ENCODE measurements at regions not wholly inside any gene's neighbourhood (a gene's known extent, or its start where the extent isn't known, plus 50 kb on each side); places are given as distances from the start of the nearest gene placed in this dataset.

GRCh38 chr6:159104163-159104925 is 59.6 kb upstream of the TAGAP start (continued):
- TF ChIP-seq, protein P1, sequence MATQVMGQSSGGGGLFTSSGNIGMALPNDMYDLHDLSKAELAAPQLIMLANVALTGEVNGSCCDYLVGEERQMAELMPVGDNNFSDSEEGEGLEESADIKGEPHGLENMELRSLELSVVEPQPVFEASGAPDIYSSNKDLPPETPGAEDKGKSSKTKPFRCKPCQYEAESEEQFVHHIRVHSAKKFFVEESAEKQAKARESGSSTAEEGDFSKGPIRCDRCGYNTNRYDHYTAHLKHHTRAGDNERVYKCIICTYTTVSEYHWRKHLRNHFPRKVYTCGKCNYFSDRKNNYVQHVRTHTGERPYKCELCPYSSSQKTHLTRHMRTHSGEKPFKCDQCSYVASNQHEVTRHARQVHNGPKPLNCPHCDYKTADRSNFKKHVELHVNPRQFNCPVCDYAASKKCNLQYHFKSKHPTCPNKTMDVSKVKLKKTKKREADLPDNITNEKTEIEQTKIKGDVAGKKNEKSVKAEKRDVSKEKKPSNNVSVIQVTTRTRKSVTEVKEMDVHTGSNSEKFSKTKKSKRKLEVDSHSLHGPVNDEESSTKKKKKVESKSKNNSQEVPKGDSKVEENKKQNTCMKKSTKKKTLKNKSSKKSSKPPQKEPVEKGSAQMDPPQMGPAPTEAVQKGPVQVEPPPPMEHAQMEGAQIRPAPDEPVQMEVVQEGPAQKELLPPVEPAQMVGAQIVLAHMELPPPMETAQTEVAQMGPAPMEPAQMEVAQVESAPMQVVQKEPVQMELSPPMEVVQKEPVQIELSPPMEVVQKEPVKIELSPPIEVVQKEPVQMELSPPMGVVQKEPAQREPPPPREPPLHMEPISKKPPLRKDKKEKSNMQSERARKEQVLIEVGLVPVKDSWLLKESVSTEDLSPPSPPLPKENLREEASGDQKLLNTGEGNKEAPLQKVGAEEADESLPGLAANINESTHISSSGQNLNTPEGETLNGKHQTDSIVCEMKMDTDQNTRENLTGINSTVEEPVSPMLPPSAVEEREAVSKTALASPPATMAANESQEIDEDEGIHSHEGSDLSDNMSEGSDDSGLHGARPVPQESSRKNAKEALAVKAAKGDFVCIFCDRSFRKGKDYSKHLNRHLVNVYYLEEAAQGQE (IDR thresholded peaks at IDR 0.05; ENCODE audit: borderline replicate concordance), result peak; percentile 86
- TF ChIP-seq, protein P1 (CRISPR knock-in tag; IDR thresholded peaks at IDR 0.05; ENCODE audit: low read depth), result no peak
- TF ChIP-seq SUPT5H (IDR thresholded peaks at IDR 0.05) (no peak), YY1 (IDR thresholded peaks at IDR 0.05; ENCODE audit: borderline replicate concordance in 1 of 3, control insufficient read depth in 1 of 3, extremely low read depth in 1 of 3, insufficient read depth in 3 of 3, insufficient read length in 1 of 3, insufficient replicate concordance in 2 of 3, low read depth in 1 of 3, low read length in 2 of 3) (peak in 1 of 3 experiments; percentile 25), ATF3 (IDR thresholded peaks at IDR 0.05) (peak; percentile 48; the same call in 1 of the 2 replicates), ATF3 (CRISPR knock-in tag; conservative IDR thresholded peaks at IDR 0.05) (no peak), XRCC5 (IDR thresholded peaks at IDR 0.05; ENCODE audit: low read depth, low read length) (peak; percentile 44; the same call in 1 of the 2 replicates), ZC3H8 (IDR thresholded peaks at IDR 0.05) (no peak), PHF8 (IDR thresholded peaks at IDR 0.05; ENCODE audit: borderline replicate concordance, low read length) (no peak), ZFP36 (IDR thresholded peaks at IDR 0.05; ENCODE audit: low read depth, low read length, partially characterized antibody) (no peak), ATF4 (CRISPR knock-in tag; IDR thresholded peaks at IDR 0.05) (no peak)
- TF ChIP-seq, protein P2, sequence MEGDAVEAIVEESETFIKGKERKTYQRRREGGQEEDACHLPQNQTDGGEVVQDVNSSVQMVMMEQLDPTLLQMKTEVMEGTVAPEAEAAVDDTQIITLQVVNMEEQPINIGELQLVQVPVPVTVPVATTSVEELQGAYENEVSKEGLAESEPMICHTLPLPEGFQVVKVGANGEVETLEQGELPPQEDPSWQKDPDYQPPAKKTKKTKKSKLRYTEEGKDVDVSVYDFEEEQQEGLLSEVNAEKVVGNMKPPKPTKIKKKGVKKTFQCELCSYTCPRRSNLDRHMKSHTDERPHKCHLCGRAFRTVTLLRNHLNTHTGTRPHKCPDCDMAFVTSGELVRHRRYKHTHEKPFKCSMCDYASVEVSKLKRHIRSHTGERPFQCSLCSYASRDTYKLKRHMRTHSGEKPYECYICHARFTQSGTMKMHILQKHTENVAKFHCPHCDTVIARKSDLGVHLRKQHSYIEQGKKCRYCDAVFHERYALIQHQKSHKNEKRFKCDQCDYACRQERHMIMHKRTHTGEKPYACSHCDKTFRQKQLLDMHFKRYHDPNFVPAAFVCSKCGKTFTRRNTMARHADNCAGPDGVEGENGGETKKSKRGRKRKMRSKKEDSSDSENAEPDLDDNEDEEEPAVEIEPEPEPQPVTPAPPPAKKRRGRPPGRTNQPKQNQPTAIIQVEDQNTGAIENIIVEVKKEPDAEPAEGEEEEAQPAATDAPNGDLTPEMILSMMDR (IDR thresholded peaks at IDR 0.05 in 2 of 3, conservative IDR thresholded peaks at IDR 0.05 in 1 of 3; ENCODE audit: insufficient read depth in 2 of 3, low read depth in 1 of 3, low read length in 3 of 3), result peak; percentile 93 to 97 (median 96)
- TF ChIP-seq, protein P3, sequence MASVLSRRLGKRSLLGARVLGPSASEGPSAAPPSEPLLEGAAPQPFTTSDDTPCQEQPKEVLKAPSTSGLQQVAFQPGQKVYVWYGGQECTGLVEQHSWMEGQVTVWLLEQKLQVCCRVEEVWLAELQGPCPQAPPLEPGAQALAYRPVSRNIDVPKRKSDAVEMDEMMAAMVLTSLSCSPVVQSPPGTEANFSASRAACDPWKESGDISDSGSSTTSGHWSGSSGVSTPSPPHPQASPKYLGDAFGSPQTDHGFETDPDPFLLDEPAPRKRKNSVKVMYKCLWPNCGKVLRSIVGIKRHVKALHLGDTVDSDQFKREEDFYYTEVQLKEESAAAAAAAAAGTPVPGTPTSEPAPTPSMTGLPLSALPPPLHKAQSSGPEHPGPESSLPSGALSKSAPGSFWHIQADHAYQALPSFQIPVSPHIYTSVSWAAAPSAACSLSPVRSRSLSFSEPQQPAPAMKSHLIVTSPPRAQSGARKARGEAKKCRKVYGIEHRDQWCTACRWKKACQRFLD (CRISPR knock-in tag; IDR thresholded peaks at IDR 0.05), result no peak
